Panc1 (cell line): ENCODE measurements at regions not wholly inside any gene's neighbourhood (a gene's known extent, or its start where the extent isn't known, plus 50 kb on each side); places are given as distances from the start of the nearest gene placed in this dataset.
"Not testable (repeated sequence)": the region's sequence is repeated elsewhere in the genome, so short reads cannot be mapped to it uniquely, and the experiment has no call there.

Experiments
- ATAC-seq: fragments of 200-7000 bp; cut with Tn5 transposase; 2 replicates; pipeline ENCODE4 v1.9.1; 2020; ENCODE audit warnings: mild to moderate bottlenecking, moderate library complexity
- BruUV-seq: library from RNA; stranded (reverse); fragments of 400-500 nt; replicated peaks from 2 replicates; lab custom pipeline; 2021; lab: Mats Ljungman, UMichigan
- CTCF ChIA-PET: fragments of 300-600 bp; sonication (Branson Sonifier 250); formaldehyde crosslinking; loops from one replicate; lab custom pipeline; 2022; ENCODE audit warnings: antibody characterized with exemption; lab: Charles Lee
- POLR2A ChIA-PET: fragments of 300-600 bp; sonication (Branson Sonifier 250); formaldehyde crosslinking; loops from one replicate; lab custom pipeline; 2022; ENCODE audit warnings: antibody characterized with exemption; lab: Charles Lee
- DNase-seq: peaks from one replicate; pipeline ENCODE4 v3.0.0-alpha.2; 2010; ENCODE audit warnings: low read depth, low spot score
- H3K27ac ChIP-seq: 2 replicates; pipeline ENCODE4 v1.5.1; 2011; ENCODE audit warnings: mild to moderate bottlenecking, low read length, inconsistent platforms
- H3K27me3 ChIP-seq: fragments of 200-500 bp; sonication (Bioruptor generic); 2 replicates; pipeline ENCODE4 v1.6.0; 2014; ENCODE audit warnings: low read length, inconsistent platforms; ENCODE audit not compliant: control insufficient read depth, insufficient read depth
- H3K36me3 ChIP-seq: fragments of 200-500 bp; sonication (Bioruptor generic); 2 replicates; pipeline ENCODE4 v1.5.1; 2014; ENCODE audit warnings: inconsistent platforms, mild to moderate bottlenecking, low read length, moderate library complexity; ENCODE audit not compliant: control insufficient read depth, insufficient read depth
- H3K4me1 ChIP-seq: 2 replicates; pipeline ENCODE4 v1.5.1; 2011; ENCODE audit warnings: inconsistent platforms, mild to moderate bottlenecking, low read length, moderate library complexity; ENCODE audit not compliant: control insufficient read depth, insufficient read depth
- H3K4me3 ChIP-seq, 2 experiments: 2 replicates each; pipeline ENCODE4 v1.5.1; 2011 to 2012; ENCODE audit warnings: low read depth in 2 of 2, low read length in 2 of 2, mild to moderate bottlenecking in 2 of 2, inconsistent platforms in 1 of 2, moderate library complexity in 1 of 2
- H3K9me3 ChIP-seq: fragments of 200-500 bp; sonication (Bioruptor generic); 2 replicates; pipeline ENCODE4 v1.5.1; 2014; ENCODE audit warnings: low read depth, mild to moderate bottlenecking, inconsistent platforms, low read length, moderate library complexity; ENCODE audit not compliant: control insufficient read depth, insufficient read depth
- CTCF ChIP-seq: fragments of 450-650 bp; IDR thresholded peaks from 2 replicates; pipeline ENCODE4 v1.5.1; 2017; ENCODE audit warnings: mild to moderate bottlenecking
- POLR2AphosphoS5 ChIP-seq: IDR thresholded peaks from 2 replicates; pipeline ENCODE4 v1.6.1; 2012; ENCODE audit warnings: mild to moderate bottlenecking, low read depth, low read length, moderate library complexity
- SIN3A ChIP-seq: IDR thresholded peaks from 2 replicates; pipeline ENCODE4 v1.6.1; 2012; ENCODE audit warnings: low read depth, mild to moderate bottlenecking, low read length, moderate library complexity, borderline replicate concordance; ENCODE audit not compliant: insufficient read depth
- TCF7L2 ChIP-seq: IDR thresholded peaks from 2 replicates; pipeline ENCODE4 v1.6.1; 2011; ENCODE audit warnings: mild to moderate bottlenecking, low read depth, low read length, inconsistent platforms
- in situ Hi-C: cut with HindIII; loops from 2 replicates; pipeline ENCODE4 v1.10.0; 2016; ENCODE audit warnings: low sequenced_read_pairs, low pct_unique_long_range_greater_than_20kb
- intact Hi-C: fragments of 100-400 bp; cut with micrococcal nuclease; formaldehyde crosslinking; loops from one replicate; pipeline ENCODE4 v1.10.0; 2022; ENCODE audit not compliant: unreplicated experiment
- TF ChIP-seq, protein P1 (sequence below), 2 experiments: IDR thresholded peaks; 2 replicates each; pipeline ENCODE4 v1.6.1; 2011 to 2012; ENCODE audit warnings: low read depth in 2 of 2, control low read depth in 1 of 2, low read length in 1 of 2, mild to moderate bottlenecking in 1 of 2, moderate library complexity in 1 of 2; ENCODE audit not compliant: insufficient read depth in 1 of 2

DNA sequence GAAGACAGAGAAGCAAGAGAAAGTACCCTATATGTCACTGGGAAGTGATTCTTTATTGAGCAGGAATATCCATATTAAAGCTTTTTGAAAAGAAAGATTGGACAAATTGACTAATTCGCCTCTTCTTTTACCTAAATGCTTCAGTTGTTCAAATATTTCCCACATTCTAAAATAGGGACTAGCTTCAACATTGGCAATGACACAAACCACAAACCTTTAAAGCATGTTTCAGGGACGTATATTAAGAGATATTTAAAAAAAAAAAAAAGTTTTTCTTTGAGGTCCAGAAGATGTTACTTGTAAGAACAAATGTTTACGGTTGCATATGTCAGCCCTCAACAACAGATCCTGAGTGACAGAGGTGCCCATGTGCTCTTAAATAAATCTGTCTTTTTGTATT is 235.0 kb upstream of the NFIA start:
- no peak overlapping the region for H3K4me3 ChIP-seq
- intact Hi-C loops = no loop called here
- H3K36me3 ChIP-seq = no peaks in the 10 kb centered on the region
- no peak for TF ChIP-seq SIN3A
- TF ChIP-seq TCF7L2 = no peak
- TF ChIP-seq, protein P1, sequence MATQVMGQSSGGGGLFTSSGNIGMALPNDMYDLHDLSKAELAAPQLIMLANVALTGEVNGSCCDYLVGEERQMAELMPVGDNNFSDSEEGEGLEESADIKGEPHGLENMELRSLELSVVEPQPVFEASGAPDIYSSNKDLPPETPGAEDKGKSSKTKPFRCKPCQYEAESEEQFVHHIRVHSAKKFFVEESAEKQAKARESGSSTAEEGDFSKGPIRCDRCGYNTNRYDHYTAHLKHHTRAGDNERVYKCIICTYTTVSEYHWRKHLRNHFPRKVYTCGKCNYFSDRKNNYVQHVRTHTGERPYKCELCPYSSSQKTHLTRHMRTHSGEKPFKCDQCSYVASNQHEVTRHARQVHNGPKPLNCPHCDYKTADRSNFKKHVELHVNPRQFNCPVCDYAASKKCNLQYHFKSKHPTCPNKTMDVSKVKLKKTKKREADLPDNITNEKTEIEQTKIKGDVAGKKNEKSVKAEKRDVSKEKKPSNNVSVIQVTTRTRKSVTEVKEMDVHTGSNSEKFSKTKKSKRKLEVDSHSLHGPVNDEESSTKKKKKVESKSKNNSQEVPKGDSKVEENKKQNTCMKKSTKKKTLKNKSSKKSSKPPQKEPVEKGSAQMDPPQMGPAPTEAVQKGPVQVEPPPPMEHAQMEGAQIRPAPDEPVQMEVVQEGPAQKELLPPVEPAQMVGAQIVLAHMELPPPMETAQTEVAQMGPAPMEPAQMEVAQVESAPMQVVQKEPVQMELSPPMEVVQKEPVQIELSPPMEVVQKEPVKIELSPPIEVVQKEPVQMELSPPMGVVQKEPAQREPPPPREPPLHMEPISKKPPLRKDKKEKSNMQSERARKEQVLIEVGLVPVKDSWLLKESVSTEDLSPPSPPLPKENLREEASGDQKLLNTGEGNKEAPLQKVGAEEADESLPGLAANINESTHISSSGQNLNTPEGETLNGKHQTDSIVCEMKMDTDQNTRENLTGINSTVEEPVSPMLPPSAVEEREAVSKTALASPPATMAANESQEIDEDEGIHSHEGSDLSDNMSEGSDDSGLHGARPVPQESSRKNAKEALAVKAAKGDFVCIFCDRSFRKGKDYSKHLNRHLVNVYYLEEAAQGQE (IDR thresholded peaks at IDR 0.05; ENCODE audit: insufficient read depth in 1 of 2, low read depth in 2 of 2, low read length in 1 of 2) = no peak
- TF ChIP-seq CTCF = no peak
- TF ChIP-seq POLR2AphosphoS5 = no peak
- ChIA-PET POLR2A (no interaction called here), CTCF (interaction anchor here (0.7 to 1.0 kb wide), 2 partner anchors 10 to 875 kb away, joined by 4 read pairs; no protein-coding TSS in a partner anchor)
- H3K27ac ChIP-seq = no peak overlapping the region
- DNase-seq = no peak
- in situ Hi-C loops = no loop called here
- ATAC-seq = no peak
- no TSS peak for BruUV-seq
- peaks cover 3% of the 10 kb centered on the region; the same call in 1 of the 2 replicates for H3K9me3 ChIP-seq
- no peaks in the 10 kb centered on the region for H3K4me1 ChIP-seq
- H3K27me3 ChIP-seq = no peaks in the 10 kb centered on the region

DNA sequence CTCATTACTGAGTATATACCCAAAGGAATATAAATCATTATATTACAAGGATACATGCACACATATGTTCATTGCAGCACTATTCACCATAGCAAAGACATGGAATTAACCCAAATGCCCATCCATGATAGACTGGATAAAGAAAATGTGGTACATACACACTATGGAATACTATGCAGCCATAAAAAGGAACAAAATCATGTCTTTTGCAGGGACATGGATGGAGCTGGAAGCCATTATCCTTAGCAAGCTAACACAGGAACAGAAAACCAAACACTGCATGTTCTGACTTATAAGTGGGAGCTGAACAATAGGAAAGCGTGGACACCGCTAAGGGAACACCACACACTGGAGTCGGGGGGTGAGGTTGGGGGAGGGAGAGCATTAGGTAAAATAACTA is 236.7 kb upstream of the NFIA start:
- H3K27ac ChIP-seq, POLR2A ChIA-PET, in situ Hi-C loops, H3K36me3 ChIP-seq, CTCF ChIA-PET, H3K4me3 ChIP-seq, H3K27me3 ChIP-seq, BruUV-seq, intact Hi-C loops, ATAC-seq, H3K4me1 ChIP-seq, H3K9me3 ChIP-seq, DNase-seq: not testable (repeated sequence)

DNA sequence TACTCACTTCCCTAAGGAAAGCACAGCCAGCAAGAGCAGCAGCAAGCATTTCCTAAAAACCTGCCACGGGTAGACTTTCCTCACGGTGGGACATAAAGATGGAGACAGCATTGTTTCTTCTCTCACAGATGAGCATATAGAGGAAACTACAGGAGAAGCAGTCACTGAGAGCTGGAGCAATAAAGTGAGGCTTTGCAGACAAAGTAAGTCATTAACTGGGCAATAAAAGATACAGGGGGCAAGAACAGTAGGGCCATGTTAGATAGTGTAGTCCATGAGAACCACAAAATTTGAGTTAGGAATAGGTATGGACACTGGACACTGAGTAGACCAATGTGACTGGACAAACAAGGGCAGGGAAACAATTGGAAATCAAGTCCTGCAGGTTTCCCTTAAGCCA is 240.1 kb upstream of the NFIA start:
- no peak for ATAC-seq
- POLR2A ChIA-PET = no interaction called here
- intact Hi-C loops = no loop called here
- TF ChIP-seq, protein P1 (IDR thresholded peaks at IDR 0.05; ENCODE audit: insufficient read depth in 1 of 2, low read depth in 2 of 2, low read length in 1 of 2) = no peak
- Histone ChIP-seq H3K4me1 (no peaks in the 10 kb centered on the region), H3K4me3 (no peak overlapping the region), H3K27ac (no peak overlapping the region), H3K36me3 (no peaks in the 10 kb centered on the region), H3K27me3 (no peaks in the 10 kb centered on the region), H3K9me3 (no peaks in the 10 kb centered on the region)
- in situ Hi-C loops = no loop called here
- DNase-seq = no peak
- BruUV-seq = no TSS peak
- CTCF ChIA-PET = no interaction called here
